Ovary (tissue), 3 donors: ENCODE measurements at regions not wholly inside any gene's neighbourhood (a gene's known extent, or its start where the extent isn't known, plus 50 kb on each side); places are given as distances from the start of the nearest gene placed in this dataset.
"Not testable (repeated sequence)": the region's sequence is repeated elsewhere in the genome, so short reads cannot be mapped to it uniquely, and the experiment has no call there.

Experiments used
- EP300 ChIP-seq: sonication (generic); formaldehyde crosslinking; IDR thresholded peaks from one replicate; pipeline ENCODE4 v1.6.1; 2017; ENCODE audit warnings: antibody characterized with exemption
- POLR2A ChIP-seq: fragments of 450-650 bp; IDR thresholded peaks from one replicate; pipeline ENCODE4 v1.6.1; 2017; ENCODE audit warnings: antibody characterized with exemption, mild to moderate bottlenecking, moderate library complexity
- TF ChIP-seq, protein P1 (sequence below), 3 donors: fragments of 450-650 bp in 2 of 3; fragments of 200-600 bp in 1 of 3; IDR thresholded peaks; one replicate each; pipeline versions ENCODE4 v1.5.1 to v1.8.0; 2016 to 2022; ENCODE audit warnings: antibody characterized with exemption in 3 of 3, mild to moderate bottlenecking in 1 of 3
- donor health status: DM: no; HTN: no; CAD: no.

DNA sequence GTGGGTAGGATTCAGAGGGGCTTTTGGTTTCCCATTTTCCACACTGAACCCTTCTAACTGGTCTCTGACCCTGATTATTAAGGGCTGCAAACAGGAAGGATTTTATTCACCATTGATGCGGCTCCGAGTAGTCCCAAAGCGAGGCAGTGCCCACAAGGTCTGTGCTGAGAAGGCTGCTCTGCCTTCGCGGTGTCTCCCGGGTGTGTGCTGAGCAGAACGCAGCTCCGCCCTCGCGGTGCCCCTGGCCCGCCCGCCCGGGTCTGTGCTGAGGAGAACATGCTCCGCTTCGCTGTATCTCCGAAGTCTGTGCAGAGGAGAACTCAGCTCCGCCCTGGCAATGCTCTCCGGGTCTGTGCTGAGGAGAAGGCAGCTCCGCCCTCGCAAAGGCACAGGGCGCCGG is 530.7 kb downstream of the FOXD4L4 start:
- TF ChIP-seq, protein P1, sequence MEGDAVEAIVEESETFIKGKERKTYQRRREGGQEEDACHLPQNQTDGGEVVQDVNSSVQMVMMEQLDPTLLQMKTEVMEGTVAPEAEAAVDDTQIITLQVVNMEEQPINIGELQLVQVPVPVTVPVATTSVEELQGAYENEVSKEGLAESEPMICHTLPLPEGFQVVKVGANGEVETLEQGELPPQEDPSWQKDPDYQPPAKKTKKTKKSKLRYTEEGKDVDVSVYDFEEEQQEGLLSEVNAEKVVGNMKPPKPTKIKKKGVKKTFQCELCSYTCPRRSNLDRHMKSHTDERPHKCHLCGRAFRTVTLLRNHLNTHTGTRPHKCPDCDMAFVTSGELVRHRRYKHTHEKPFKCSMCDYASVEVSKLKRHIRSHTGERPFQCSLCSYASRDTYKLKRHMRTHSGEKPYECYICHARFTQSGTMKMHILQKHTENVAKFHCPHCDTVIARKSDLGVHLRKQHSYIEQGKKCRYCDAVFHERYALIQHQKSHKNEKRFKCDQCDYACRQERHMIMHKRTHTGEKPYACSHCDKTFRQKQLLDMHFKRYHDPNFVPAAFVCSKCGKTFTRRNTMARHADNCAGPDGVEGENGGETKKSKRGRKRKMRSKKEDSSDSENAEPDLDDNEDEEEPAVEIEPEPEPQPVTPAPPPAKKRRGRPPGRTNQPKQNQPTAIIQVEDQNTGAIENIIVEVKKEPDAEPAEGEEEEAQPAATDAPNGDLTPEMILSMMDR (IDR thresholded peaks at IDR 0.05) = not testable (repeated sequence)
- TF ChIP-seq POLR2A, EP300: not testable (repeated sequence)
